T-helper 1 cell treated with Interleukin-12 subunit alpha and Interleukin-12 subunit beta and Interleukin-4 antibody, amounts not matched to agents 30 μg/mL and 1 μg/mL, for 36 hours (primary cell): ENCODE measurements at regions not wholly inside any gene's neighbourhood (a gene's known extent, or its start where the extent isn't known, plus 50 kb on each side); places are given as distances from the start of the nearest gene placed in this dataset.

Experiments used
- H3K27ac Mint-ChIP-seq: one replicate; pipeline ENCODE4 v1.8.0; 2021; ENCODE audit warnings: mild to moderate bottlenecking, mixed read lengths
- H3K27me3 Mint-ChIP-seq: one replicate; pipeline ENCODE4 v1.8.0; 2021; ENCODE audit warnings: low read depth, mixed read lengths
- H3K36me3 Mint-ChIP-seq: one replicate; pipeline ENCODE4 v1.8.0; 2021; ENCODE audit warnings: low read depth, mixed read lengths
- H3K4me1 Mint-ChIP-seq: one replicate; pipeline ENCODE4 v1.8.0; 2021; ENCODE audit warnings: low read depth, mixed read lengths
- H3K4me3 Mint-ChIP-seq: one replicate; pipeline ENCODE4 v1.8.0; 2021; ENCODE audit warnings: mild to moderate bottlenecking, moderate library complexity, mixed read lengths
- H3K9me3 Mint-ChIP-seq: one replicate; pipeline ENCODE4 v1.8.0; 2021; ENCODE audit warnings: mixed read lengths

DNA sequence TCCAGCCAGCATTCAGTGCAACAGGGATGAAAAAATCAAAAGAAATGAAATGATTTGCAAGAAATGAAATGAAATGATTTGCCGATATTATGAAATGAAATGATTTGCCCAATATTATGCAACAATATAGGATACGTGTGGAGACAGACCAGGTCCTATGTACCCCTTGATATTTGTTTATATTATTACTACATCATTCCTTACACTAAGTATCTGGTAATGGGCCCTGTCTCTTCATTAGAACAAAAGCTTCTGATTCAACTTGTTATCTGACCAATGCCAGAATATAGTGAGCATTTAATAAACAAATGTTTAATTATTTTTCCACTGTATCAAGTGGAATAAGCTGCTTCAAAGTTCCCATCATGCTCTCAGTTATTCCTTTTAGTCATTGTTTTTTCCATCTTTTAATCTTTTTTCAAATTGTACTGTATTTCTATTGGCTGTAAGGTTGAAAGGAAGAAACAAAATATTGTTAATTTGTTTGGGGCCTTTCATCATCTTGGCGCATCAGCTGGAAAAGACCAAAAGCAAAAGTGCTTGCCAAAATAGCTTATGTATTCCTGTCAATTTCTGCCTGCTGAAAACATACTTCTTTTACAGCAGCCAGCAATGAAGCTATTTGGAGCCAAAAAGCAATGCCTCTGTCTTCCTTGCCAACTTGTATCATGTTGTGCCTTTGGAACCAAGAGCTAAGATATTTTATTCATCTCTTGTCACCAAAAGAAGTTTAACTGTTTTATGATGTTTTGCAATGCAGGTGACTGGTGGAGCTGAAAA, 2314.9 kb downstream of the LRRC4C start:
- Mint-ChIP-seq H3K27me3 (no peaks in the 10 kb centered on the region), H3K9me3 (peaks cover 2% of the 10 kb centered on the region), H3K27ac (no peak overlapping the region), H3K4me3 (no peak overlapping the region), H3K36me3 (no peaks in the 10 kb centered on the region), H3K4me1 (no peaks in the 10 kb centered on the region)

GRCh38 chr11:39139581-39139980, 2319.9 kb downstream of the LRRC4C start:
- Mint-ChIP-seq H3K4me1 (no peaks in the 10 kb centered on the region), H3K9me3 (peaks cover 10% of the 10 kb centered on the region)

DNA sequence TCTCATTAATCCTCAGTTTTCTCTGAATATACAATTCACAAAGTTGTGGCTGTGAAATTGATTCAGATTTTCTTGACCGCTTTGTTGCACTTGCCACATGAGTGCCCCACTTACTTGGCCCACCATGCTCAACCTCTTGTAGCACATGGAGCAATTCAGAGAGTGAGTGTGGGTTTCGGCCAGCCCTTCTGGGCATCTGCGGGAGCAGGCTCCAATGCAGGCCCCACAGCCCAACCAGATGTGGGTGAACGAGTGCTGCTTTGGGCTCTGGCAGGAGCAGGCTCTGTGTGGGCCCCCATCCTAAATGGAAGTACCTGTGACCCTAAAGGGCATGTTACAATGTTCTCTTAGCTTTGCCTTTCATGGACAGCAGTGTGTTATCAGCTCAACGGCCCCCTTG, 2338.6 kb downstream of the LRRC4C start:
- no peaks in the 10 kb centered on the region for H3K36me3 Mint-ChIP-seq
- H3K27ac Mint-ChIP-seq = no peak overlapping the region
- no peak overlapping the region for H3K4me3 Mint-ChIP-seq
- no peaks in the 10 kb centered on the region for H3K27me3 Mint-ChIP-seq
- H3K9me3 Mint-ChIP-seq = peaks cover 9% of the 10 kb centered on the region
- H3K4me1 Mint-ChIP-seq = no peaks in the 10 kb centered on the region

More at GRCh38 chr11:39139581-39139980, 2319.9 kb downstream of the LRRC4C start:
- H3K27me3 Mint-ChIP-seq = no peaks in the 10 kb centered on the region
- H3K36me3 Mint-ChIP-seq = no peaks in the 10 kb centered on the region
- H3K27ac Mint-ChIP-seq = no peak overlapping the region
- no peak overlapping the region for H3K4me3 Mint-ChIP-seq

DNA sequence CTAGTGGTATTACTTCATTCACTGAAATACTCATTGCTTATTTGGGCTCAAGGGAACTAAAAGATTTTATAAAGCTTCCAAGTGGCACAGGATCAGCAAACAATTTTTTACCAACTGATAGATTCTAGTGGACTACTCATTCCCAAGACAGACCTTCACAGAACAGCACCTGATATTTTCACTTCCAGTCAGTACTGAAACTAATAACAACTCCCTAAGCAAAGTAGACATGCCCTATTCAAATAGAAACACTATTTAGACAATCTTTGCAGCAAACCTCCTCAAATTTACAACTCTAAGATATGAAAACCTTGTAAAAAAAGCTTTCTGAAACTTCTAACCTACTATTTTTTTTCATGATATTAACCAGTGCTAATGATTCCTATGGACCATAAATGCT, 2345.8 kb downstream of the LRRC4C start:
- Mint-ChIP-seq H3K27ac (no peak overlapping the region), H3K36me3 (no peaks in the 10 kb centered on the region), H3K4me3 (no peak overlapping the region), H3K27me3 (no peaks in the 10 kb centered on the region), H3K4me1 (no peaks in the 10 kb centered on the region), H3K9me3 (peaks cover 12% of the 10 kb centered on the region)

DNA sequence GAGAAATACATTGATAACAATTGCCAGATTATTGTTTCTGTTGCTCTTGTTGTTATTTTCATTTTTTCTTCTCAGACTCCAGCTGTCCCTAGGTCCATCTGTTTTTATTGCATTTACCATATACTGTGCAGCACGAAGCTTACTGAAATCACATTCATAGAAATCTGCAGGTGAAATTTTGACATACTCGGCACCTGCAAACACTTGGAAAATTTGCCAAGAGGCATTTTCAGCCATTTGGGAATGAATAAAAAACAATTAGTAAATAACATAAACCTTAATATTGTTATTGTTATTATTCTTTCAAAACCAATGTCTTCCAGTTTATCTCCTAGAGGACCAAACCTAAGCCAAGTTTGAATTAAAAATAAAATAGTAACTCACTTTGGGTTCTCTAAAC, 2357.2 kb downstream of the LRRC4C start:
- no peaks in the 10 kb centered on the region for H3K4me1 Mint-ChIP-seq
- no peak overlapping the region for H3K4me3 Mint-ChIP-seq
- H3K36me3 Mint-ChIP-seq = no peaks in the 10 kb centered on the region
- peaks cover 14% of the 10 kb centered on the region for H3K9me3 Mint-ChIP-seq
- no peaks in the 10 kb centered on the region for H3K27me3 Mint-ChIP-seq
- H3K27ac Mint-ChIP-seq = no peak overlapping the region

DNA sequence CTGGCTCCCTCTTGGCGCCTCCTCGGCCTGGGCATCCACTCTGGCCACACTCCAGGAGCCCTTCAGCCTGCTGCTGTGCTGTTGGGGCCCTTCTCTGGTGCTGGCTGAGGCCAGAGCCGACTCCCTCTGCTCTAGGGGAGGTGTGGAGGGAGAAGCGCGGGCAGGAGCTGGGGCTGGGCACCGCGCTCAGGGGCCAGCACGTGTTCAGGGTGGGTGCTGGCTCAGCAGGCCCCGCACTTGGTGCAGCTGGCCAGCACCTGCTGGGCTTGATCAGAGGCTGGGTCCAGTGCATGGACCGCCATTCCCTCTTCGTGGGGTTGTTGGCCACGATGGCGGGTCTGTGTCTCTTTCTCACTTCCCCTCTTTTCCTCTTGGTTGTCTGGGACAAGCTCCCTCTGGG, 2381.0 kb downstream of the LRRC4C start:
- Mint-ChIP-seq H3K9me3 (peaks cover 24% of the 10 kb centered on the region), H3K36me3 (no peaks in the 10 kb centered on the region), H3K4me1 (no peaks in the 10 kb centered on the region), H3K27me3 (no peaks in the 10 kb centered on the region), H3K27ac (no peak overlapping the region), H3K4me3 (no peak overlapping the region)

DNA sequence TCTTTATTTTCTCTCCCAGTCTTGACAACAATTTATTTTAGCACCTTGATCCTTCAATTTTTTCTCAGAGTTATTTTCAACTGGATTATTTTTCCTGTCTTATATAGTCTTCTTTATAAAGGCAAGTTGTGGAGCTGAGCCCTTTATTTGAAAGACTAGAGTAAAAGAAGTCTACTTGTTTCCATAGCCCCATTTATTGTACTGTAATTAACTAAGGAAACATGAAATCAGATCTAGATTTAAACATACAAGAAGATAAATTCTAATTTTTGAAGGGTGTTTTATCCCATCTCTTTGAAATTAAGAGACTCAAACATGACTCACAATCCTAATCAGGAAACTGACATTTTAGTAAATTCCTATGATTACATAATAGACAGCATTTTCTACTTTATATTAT, 2421.8 kb downstream of the LRRC4C start:
- Mint-ChIP-seq H3K4me3 (no peak overlapping the region), H3K9me3 (peaks cover 25% of the 10 kb centered on the region), H3K27me3 (no peaks in the 10 kb centered on the region), H3K27ac (no peak overlapping the region), H3K4me1 (no peaks in the 10 kb centered on the region), H3K36me3 (no peaks in the 10 kb centered on the region)

DNA sequence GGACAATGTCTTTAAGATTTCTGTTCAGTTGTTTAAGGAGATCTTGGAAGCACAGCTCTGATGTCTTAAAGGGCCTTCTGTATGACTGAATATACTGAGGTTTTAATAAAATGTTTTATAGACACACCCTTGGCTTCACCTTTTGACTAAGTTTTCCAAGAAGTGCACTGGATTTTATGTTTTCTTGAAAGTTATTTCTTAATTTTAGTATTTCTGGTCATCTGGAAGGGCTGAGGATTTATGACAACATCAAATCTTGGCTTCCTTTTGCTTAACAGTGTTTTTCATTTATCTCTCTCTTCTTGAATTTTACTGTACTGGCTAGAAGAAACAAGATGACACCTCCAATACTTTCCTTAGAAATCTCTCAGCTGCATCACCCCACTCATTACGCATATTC, 2423.4 kb downstream of the LRRC4C start:
- Mint-ChIP-seq H3K27ac (no peak overlapping the region), H3K4me1 (no peaks in the 10 kb centered on the region), H3K4me3 (no peak overlapping the region), H3K9me3 (peaks cover 20% of the 10 kb centered on the region), H3K36me3 (no peaks in the 10 kb centered on the region), H3K27me3 (no peaks in the 10 kb centered on the region)

DNA sequence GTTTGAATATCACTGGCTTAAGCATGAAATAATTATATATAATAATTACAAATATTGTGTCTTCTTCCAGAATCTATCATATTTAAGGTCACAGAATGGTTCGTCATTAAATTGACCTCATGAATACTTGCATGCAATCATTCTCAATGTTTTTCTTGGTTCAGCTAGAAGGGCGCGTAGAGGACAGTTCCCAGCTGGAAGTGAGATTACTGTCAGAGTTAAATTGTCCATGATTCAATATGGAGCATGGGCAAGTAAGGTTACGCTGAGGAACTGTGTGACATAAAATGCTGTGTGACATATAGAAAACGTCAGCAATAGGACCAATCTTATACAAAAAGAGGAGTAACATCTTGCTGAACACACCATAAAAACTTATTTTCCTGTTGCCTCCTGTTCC, 2423.5 kb upstream of the RAG2 start:
- no peaks in the 10 kb centered on the region for H3K36me3 Mint-ChIP-seq
- H3K9me3 Mint-ChIP-seq = peaks cover 23% of the 10 kb centered on the region
- H3K27ac Mint-ChIP-seq = no peak overlapping the region
- H3K4me1 Mint-ChIP-seq = no peaks in the 10 kb centered on the region
- H3K27me3 Mint-ChIP-seq = no peaks in the 10 kb centered on the region
- no peak overlapping the region for H3K4me3 Mint-ChIP-seq

DNA sequence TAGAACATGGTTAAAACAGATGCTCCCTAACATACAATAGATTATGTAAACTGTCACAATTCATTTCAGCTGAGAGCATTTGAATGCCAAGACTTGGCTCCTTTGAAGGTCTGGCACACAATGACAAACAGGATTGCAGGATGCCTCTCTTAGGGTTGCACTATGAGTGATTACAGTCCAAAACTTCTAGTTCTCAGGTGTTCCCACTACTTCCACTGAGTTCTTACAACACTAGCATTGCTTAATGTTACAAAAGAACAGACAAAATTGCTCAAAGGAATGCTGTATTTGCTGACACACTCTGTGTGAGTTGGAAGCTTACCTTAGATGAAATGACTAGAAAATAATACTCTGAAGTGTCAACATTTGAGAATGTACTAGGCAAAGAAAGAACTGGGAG, 2413.8 kb upstream of the RAG2 start:
- Mint-ChIP-seq H3K4me1 (no peaks in the 10 kb centered on the region), H3K27ac (no peak overlapping the region), H3K4me3 (no peak overlapping the region), H3K27me3 (no peaks in the 10 kb centered on the region), H3K9me3 (peaks cover 24% of the 10 kb centered on the region), H3K36me3 (no peaks in the 10 kb centered on the region)

DNA sequence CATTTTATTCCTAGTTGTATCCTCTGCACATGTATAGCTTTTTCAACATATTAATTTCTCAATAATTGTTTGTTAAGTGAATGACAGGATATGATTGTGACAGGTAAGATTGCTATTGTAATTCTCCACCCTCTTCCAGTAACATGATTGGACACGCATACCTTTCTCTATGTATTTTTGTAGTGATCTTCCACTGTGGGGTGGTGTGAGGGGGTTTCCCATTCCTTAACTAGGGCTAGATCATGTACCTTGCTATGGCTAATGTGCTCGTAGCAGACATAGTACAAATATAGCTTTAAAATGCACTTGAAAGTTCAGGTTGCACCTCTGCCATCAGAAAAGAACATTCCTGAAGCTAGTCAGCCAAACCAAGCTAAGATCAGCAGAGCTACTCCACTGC, 2392.8 kb upstream of the RAG2 start:
- H3K4me3 Mint-ChIP-seq = no peak overlapping the region
- H3K27ac Mint-ChIP-seq = no peak overlapping the region
- no peaks in the 10 kb centered on the region for H3K36me3 Mint-ChIP-seq
- peaks cover 36% of the 10 kb centered on the region for H3K9me3 Mint-ChIP-seq
- H3K4me1 Mint-ChIP-seq = no peaks in the 10 kb centered on the region
- no peaks in the 10 kb centered on the region for H3K27me3 Mint-ChIP-seq

DNA sequence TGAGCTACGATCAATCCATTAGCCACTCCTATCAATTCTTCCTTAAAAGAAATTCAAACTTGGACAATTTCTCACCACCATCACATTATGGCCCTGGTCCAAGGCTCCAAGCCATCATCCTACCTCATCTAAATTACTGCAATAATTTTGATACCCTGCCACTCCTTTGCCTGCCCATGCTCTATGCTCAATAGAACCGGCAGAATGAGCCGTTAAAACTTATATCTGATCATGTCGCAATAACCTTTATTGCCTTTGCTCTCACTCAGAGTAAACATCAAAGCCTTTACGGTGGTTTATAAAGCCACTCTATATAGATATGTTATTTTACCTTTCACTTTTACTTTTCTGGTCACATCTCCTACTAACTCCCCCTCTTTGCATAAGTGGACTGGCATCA, 2392.1 kb upstream of the RAG2 start:
- Mint-ChIP-seq H3K4me3 (no peak overlapping the region), H3K4me1 (no peaks in the 10 kb centered on the region), H3K36me3 (no peaks in the 10 kb centered on the region), H3K27ac (no peak overlapping the region), H3K9me3 (peaks cover 36% of the 10 kb centered on the region), H3K27me3 (no peaks in the 10 kb centered on the region)

DNA sequence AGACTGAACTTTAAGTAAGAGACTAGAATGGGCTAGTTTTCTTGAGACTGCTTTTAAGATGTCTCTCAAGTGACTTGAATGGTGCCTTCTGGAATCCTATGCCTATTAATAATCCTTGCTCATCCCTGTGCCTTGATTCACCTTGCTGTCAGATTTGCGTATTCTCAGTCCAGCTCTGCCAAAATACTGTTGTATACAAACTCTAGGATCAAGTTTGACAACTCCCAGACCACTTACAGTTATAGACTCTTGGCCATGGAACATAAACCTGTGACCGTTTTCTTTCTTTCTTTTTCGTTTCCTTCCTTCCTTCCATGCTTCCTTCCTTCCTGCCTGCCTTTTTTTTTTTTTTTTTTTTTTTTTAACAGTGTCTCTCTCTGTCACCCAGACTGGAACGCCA, 2390.9 kb upstream of the RAG2 start:
- peaks cover 43% of the 10 kb centered on the region for H3K9me3 Mint-ChIP-seq
- H3K27ac Mint-ChIP-seq = no peak overlapping the region
- no peaks in the 10 kb centered on the region for H3K27me3 Mint-ChIP-seq
- H3K36me3 Mint-ChIP-seq = no peaks in the 10 kb centered on the region
- no peak overlapping the region for H3K4me3 Mint-ChIP-seq
- no peaks in the 10 kb centered on the region for H3K4me1 Mint-ChIP-seq

DNA sequence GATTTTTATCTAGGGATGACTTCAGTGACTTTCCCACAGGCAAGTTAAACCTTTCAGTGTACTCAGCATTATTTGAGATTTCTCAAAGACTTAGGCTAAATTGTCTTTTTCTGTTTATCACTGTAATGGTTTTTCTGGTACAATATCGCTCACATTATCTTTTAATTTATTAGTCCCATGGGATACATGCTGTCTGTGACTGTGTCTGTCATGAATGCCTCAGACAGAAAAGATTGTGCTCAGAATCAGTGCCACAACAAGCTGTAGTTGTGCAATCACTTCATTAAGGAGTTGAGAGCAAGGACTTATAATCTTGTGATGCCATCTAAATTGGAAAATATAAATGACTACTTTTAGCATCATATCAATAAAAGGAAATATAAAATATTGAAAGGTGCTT, 2374.2 kb upstream of the RAG2 start:
- Mint-ChIP-seq H3K27ac (no peak overlapping the region), H3K4me1 (no peaks in the 10 kb centered on the region), H3K9me3 (peaks cover 9% of the 10 kb centered on the region), H3K36me3 (no peaks in the 10 kb centered on the region), H3K4me3 (no peak overlapping the region), H3K27me3 (no peaks in the 10 kb centered on the region)

DNA sequence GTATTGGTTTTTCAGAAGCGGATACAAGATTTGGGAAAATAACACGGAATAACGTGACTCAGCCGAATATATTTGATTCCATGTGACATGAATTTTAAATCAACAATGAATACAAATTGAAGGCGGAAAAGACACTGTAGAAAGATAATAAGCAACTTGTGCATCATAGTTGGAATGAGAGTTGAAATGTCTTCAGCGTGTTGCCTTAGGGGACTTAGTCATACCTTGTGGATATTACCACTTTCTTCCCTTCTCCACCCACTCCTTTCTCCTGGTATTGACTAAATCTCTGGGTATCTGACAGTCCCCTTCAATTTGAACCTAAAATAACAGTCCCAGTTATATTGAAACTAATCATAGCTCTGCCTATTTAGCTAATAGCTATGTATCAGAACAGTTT, 2373.1 kb upstream of the RAG2 start:
- Mint-ChIP-seq H3K27me3 (no peaks in the 10 kb centered on the region), H3K9me3 (peaks cover 14% of the 10 kb centered on the region), H3K27ac (no peak overlapping the region), H3K4me1 (no peaks in the 10 kb centered on the region), H3K36me3 (no peaks in the 10 kb centered on the region), H3K4me3 (no peak overlapping the region)

DNA sequence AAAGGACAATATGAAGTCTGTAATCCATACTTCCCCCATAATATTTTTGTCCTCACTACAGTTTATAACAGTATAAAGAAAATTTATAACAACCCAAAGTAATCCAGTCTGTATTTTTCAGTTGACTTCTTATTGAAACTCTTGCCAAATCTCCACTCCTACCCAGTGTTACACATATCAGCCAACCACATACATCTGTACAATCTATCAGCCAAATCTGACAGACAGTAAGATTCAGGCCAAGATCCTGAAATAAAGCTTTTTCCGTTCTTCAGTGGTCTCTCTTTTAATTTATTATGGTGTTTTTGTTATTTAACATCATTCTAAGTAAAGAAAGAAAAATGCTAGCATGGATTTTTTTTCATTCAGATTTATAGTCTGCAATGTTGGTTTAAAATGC, 2370.9 kb upstream of the RAG2 start:
- Mint-ChIP-seq H3K36me3 (no peaks in the 10 kb centered on the region), H3K4me3 (no peak overlapping the region), H3K9me3 (peaks cover 16% of the 10 kb centered on the region), H3K27ac (no peak overlapping the region), H3K27me3 (no peaks in the 10 kb centered on the region), H3K4me1 (no peaks in the 10 kb centered on the region)
